PC-3 (cell line): ENCODE measurements at regions not wholly inside any gene's neighbourhood (a gene's known extent, or its start where the extent isn't known, plus 50 kb on each side); places are given as distances from the start of the nearest gene placed in this dataset.

Experiments used
- ATAC-seq: fragments of 200-7000 bp; cut with Tn5 transposase; 2 replicates; pipeline ENCODE4 v1.9.1; 2020; ENCODE audit warnings: mild to moderate bottlenecking, moderate library complexity
- BruUV-seq: library from RNA; stranded (reverse); fragments of 400-500 nt; replicated peaks from 2 replicates; lab custom pipeline; 2021; lab: Mats Ljungman, UMichigan
- CTCF ChIA-PET: fragments of 300-600 bp; sonication (Branson Sonifier 250); formaldehyde crosslinking; loops from one replicate; lab custom pipeline; 2022; ENCODE audit warnings: antibody characterized with exemption; lab: Charles Lee
- POLR2A ChIA-PET: fragments of 300-600 bp; sonication (Branson Sonifier 250); formaldehyde crosslinking; loops from one replicate; lab custom pipeline; 2022; ENCODE audit warnings: antibody characterized with exemption; ENCODE audit not compliant: unreplicated experiment; lab: Charles Lee
- DNase-seq: peaks from one replicate; pipeline ENCODE4 v3.0.0-alpha.2; 2015
- H2AFZ ChIP-seq: fragments of 300-600 bp; sonication (generic); 2 replicates; pipeline ENCODE4 v1.6.0; 2016; ENCODE audit warnings: antibody characterized with exemption, low read length
- H3F3A ChIP-seq: fragments of 300-600 bp; sonication (generic); one replicate; pipeline ENCODE4 v1.6.0; 2017; ENCODE audit warnings: antibody characterized with exemption, low read length, control low read depth, mild to moderate bottlenecking; ENCODE audit not compliant: unreplicated experiment
- H3K27ac ChIP-seq: fragments of 300-600 bp; sonication (generic); 2 replicates; pipeline ENCODE4 v1.5.1; 2016; ENCODE audit warnings: mild to moderate bottlenecking, low read length
- H3K27me3 ChIP-seq: fragments of 300-600 bp; sonication (generic); 2 replicates; pipeline ENCODE4 v1.6.1; 2016; ENCODE audit warnings: low read length, mixed read lengths
- H3K36me3 ChIP-seq: fragments of 300-600 bp; sonication (generic); 2 replicates; pipeline ENCODE4 v1.6.1; 2016; ENCODE audit warnings: low read depth, mixed run types, low read length, mixed read lengths
- H3K4me1 ChIP-seq: fragments of 300-600 bp; sonication (generic); 2 replicates; pipeline ENCODE4 v1.5.1; 2016; ENCODE audit warnings: low read length; ENCODE audit not compliant: insufficient read depth
- H3K4me2 ChIP-seq: fragments of 300-600 bp; sonication (generic); 2 replicates; pipeline ENCODE4 v1.6.0; 2016; ENCODE audit warnings: low read length
- H3K4me3 ChIP-seq: fragments of 300-600 bp; sonication (generic); 2 replicates; pipeline ENCODE4 v1.5.1; 2016; ENCODE audit warnings: mild to moderate bottlenecking, low read length, mixed read lengths
- H3K79me2 ChIP-seq: fragments of 300-600 bp; sonication (generic); 2 replicates; pipeline ENCODE4 v1.6.1; 2017; ENCODE audit warnings: low read length, mixed read lengths
- H3K9ac ChIP-seq: fragments of 300-600 bp; sonication (generic); 2 replicates; pipeline ENCODE4 v1.6.0; 2016; ENCODE audit warnings: mild to moderate bottlenecking, low read length
- H3K9me2 ChIP-seq: fragments of 300-600 bp; sonication (generic); replicated peaks from 2 replicates; pipeline ENCODE4 v1.6.1; 2016; ENCODE audit warnings: mixed run types, low read length, mixed read lengths
- H3K9me3 ChIP-seq: fragments of 300-600 bp; sonication (generic); 2 replicates; pipeline ENCODE4 v1.6.1; 2016; ENCODE audit warnings: low read length, mixed read lengths
- H4K20me1 ChIP-seq: fragments of 300-600 bp; sonication (generic); 2 replicates; pipeline ENCODE4 v1.6.1; 2016; ENCODE audit warnings: low read length, mixed read lengths
- EZH2 ChIP-seq: fragments of 300-600 bp; sonication (generic); IDR thresholded peaks from one replicate; pipeline ENCODE4 v1.6.1; 2017; ENCODE audit warnings: antibody characterized with exemption, mild to moderate bottlenecking, low read length; ENCODE audit not compliant: unreplicated experiment
- EZH2phosphoT487 ChIP-seq: fragments of 300-600 bp; sonication (generic); IDR thresholded peaks from 2 replicates; pipeline ENCODE4 v1.6.1; 2018; ENCODE audit warnings: mild to moderate bottlenecking, antibody characterized with exemption, low read length, borderline replicate concordance
- intact Hi-C: fragments of 100-400 bp; cut with micrococcal nuclease; formaldehyde crosslinking; loops from 2 replicates; pipeline ENCODE4 v1.9.0; 2023
- TF ChIP-seq, protein P1 (sequence below): fragments of 300-600 bp; sonication (generic); conservative IDR thresholded peaks from 2 replicates; pipeline ENCODE4 v1.5.1; 2017; ENCODE audit warnings: antibody characterized with exemption, low read depth, mild to moderate bottlenecking, low read length

DNA sequence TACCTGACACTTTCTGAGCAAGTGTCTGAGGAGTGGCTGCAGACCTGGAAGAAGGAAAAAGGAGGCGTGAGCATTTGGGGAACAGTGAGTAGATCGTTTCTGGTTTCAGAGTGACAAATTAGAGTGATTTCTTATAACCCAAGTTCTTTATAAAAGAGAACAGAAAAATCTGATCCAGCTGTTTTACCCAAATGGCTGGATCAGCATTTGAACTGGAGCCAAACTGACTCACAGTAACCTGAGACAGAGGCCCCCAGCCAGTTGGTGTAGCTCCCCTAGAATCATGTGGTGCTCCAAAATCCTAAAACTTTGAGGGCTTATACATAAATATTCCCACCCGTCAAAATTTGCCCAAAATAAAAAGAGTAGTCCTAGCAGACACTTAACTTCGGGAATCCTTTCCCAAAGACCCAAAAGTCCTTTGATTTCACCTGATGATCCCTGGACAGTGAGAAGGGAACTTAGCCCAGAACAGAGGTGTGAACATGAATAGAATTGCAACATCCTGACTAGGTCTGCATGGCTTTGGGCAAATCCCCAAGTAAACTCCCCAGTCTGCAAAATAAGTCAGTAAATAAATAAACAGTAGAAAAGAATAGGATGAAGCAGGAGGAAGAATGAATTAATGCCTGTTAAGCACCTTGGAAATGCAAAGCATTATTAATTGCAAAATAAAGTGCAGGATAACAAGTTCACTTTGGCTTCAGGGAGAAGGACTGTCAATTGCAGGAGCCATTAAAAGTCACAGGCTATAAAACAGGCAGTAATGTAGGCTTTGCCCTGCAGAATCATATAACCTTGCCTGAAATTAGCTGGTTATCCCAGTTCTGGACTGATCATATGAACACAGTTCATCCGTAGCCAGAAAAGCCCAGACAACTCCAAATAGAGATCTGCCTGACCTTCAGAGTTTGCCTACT lies 262.0 kb upstream of the JARID2 start:
- Histone ChIP-seq H3K79me2 (no peaks in the 10 kb centered on the region), H3K4me1 (no peaks in the 10 kb centered on the region; the same call in 1 of the 2 replicates), H4K20me1 (no peaks in the 10 kb centered on the region), H2AFZ (peak overlapping the region; percentile 54; the same call in 1 of the 2 replicates), H3F3A (no peaks in the 10 kb centered on the region), H3K9ac (no peak overlapping the region), H3K27ac (no peak overlapping the region), H3K9me3 (no peaks in the 10 kb centered on the region), H3K4me3 (no peak overlapping the region), H3K9me2 (no peaks in the 10 kb centered on the region), H3K4me2 (no peak overlapping the region), H3K36me3 (no peaks in the 10 kb centered on the region), H3K27me3 (no peaks in the 10 kb centered on the region)
- no peak for TF ChIP-seq EZH2
- TF ChIP-seq, protein P1, sequence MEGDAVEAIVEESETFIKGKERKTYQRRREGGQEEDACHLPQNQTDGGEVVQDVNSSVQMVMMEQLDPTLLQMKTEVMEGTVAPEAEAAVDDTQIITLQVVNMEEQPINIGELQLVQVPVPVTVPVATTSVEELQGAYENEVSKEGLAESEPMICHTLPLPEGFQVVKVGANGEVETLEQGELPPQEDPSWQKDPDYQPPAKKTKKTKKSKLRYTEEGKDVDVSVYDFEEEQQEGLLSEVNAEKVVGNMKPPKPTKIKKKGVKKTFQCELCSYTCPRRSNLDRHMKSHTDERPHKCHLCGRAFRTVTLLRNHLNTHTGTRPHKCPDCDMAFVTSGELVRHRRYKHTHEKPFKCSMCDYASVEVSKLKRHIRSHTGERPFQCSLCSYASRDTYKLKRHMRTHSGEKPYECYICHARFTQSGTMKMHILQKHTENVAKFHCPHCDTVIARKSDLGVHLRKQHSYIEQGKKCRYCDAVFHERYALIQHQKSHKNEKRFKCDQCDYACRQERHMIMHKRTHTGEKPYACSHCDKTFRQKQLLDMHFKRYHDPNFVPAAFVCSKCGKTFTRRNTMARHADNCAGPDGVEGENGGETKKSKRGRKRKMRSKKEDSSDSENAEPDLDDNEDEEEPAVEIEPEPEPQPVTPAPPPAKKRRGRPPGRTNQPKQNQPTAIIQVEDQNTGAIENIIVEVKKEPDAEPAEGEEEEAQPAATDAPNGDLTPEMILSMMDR = no peak
- intact Hi-C loops = no loop called here
- DNase-seq (peak; percentile 14), ATAC-seq (no peak)
- ChIA-PET POLR2A (no interaction called here), CTCF (no interaction called here)
- no TSS peak for BruUV-seq

DNA sequence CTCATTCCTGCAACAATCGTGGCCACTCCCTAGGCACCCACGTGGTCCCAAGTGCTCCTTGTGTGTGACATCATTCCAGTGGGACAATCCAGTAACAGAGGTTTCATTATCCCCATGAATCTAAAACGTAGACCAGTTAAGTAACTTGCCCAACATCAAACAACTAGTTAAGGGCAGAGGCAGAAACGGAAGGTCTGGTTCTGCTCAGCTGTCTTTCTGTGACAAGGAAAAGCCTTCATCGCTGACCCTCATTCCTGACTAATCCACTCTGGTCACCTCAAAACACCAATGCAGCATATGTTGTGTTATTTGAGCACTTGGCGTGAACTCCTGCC lies 261.4 kb upstream of the JARID2 start:
- Histone ChIP-seq H3K36me3 (no peaks in the 10 kb centered on the region), H3K9ac (no peak overlapping the region), H3K4me1 (no peaks in the 10 kb centered on the region; the same call in 1 of the 2 replicates), H3F3A (no peaks in the 10 kb centered on the region), H3K9me3 (no peaks in the 10 kb centered on the region), H3K4me2 (no peak overlapping the region), H4K20me1 (no peaks in the 10 kb centered on the region), H3K9me2 (no peaks in the 10 kb centered on the region), H2AFZ (peak overlapping the region; percentile 54; the same call in 1 of the 2 replicates), H3K27ac (no peak overlapping the region), H3K79me2 (no peaks in the 10 kb centered on the region), H3K4me3 (no peak overlapping the region), H3K27me3 (no peaks in the 10 kb centered on the region)
- DNase-seq (no peak), ATAC-seq (no peak)
- intact Hi-C loops = no loop called here
- TF ChIP-seq, protein P1 = no peak
- TF ChIP-seq EZH2 (no peak), EZH2phosphoT487 (no peak)
- CTCF ChIA-PET = no interaction called here
- no TSS peak for BruUV-seq
- POLR2A ChIA-PET = no interaction called here

DNA sequence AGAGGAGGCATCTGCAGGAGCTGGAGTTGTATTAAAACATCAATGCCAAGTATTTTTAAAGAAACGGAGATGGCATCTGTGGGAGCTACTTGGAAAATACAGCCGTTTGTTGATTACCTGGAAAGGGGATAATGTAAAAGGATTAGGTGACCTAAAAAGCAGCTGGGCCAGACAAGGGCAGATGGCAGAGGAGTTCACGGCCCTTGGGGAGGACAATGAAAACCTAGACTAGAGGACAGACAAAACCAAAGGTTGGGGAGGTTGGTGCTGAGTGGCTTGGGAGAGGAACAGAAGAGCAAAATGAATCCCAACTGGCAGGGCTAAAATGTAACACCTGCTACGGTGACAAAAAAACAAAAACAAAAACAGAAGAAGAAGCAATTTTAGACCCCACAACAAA lies 260.5 kb upstream of the JARID2 start:
- Histone ChIP-seq H3K79me2 (no peaks in the 10 kb centered on the region), H3K4me2 (no peak overlapping the region), H3K4me1 (no peaks in the 10 kb centered on the region; the same call in 1 of the 2 replicates), H3K36me3 (no peaks in the 10 kb centered on the region), H4K20me1 (no peaks in the 10 kb centered on the region), H2AFZ (no peak overlapping the region), H3K9me3 (no peaks in the 10 kb centered on the region), H3K4me3 (no peak overlapping the region), H3K9me2 (no peaks in the 10 kb centered on the region), H3K27ac (no peak overlapping the region), H3K9ac (no peak overlapping the region), H3F3A (no peaks in the 10 kb centered on the region), H3K27me3 (no peaks in the 10 kb centered on the region)
- no peak for DNase-seq
- intact Hi-C loops = no loop called here
- no peak for ATAC-seq
- ChIA-PET POLR2A (no interaction called here), CTCF (no interaction called here)
- TF ChIP-seq, protein P1 = no peak
- TF ChIP-seq EZH2 (no peak), EZH2phosphoT487 (no peak)
- BruUV-seq = no TSS peak
